NB4 (cell line): ENCODE measurements at regions not wholly inside any gene's neighbourhood (a gene's known extent, or its start where the extent isn't known, plus 50 kb on each side); places are given as distances from the start of the nearest gene placed in this dataset.

Source experiments
- DNase-seq: peaks from one replicate; pipeline ENCODE4 v3.0.0; 2010; ENCODE audit warnings: low read depth
- H3K4me3 ChIP-seq: one replicate; pipeline ENCODE4 v1.5.1; 2011; ENCODE audit warnings: mild to moderate bottlenecking, low read depth, low read length, moderate library complexity
- CTCF ChIP-seq: IDR thresholded peaks from one replicate; pipeline ENCODE4 v1.5.1; 2012; ENCODE audit warnings: low read depth, low read length
- MAX ChIP-seq: IDR thresholded peaks from 2 replicates; pipeline ENCODE4 v1.6.1; 2011; ENCODE audit warnings: low read depth, low read length
- MYC ChIP-seq: IDR thresholded peaks from 2 replicates; pipeline ENCODE4 v1.6.1; 2011; ENCODE audit warnings: low read depth, low read length
- POLR2A ChIP-seq: IDR thresholded peaks from 2 replicates; pipeline ENCODE4 v1.6.1; 2011; ENCODE audit warnings: mild to moderate bottlenecking; ENCODE audit not compliant: insufficient read length; ENCODE audit errors: extremely low read depth

- TF ChIP-seq POLR2A (no peak), MAX (no peak), CTCF (no peak), MYC (no peak)
- DNase-seq: no peak
- H3K4me3 ChIP-seq: no peak overlapping the region
Measured at GRCh38 chr12:19978193-19978592, 390.1 kb upstream of the PDE3A start.

GRCh38 chr12:19979584-19979983 is 388.8 kb upstream of the PDE3A start:
- no peak for DNase-seq
- no peak for TF ChIP-seq POLR2A
- TF ChIP-seq MAX: no peak
- TF ChIP-seq CTCF: no peak
- TF ChIP-seq MYC: no peak

GRCh38 chr12:19981944-19982343 is 386.4 kb upstream of the PDE3A start:
- no peak for TF ChIP-seq MYC
- TF ChIP-seq CTCF: no peak
- TF ChIP-seq MAX: no peak
- TF ChIP-seq POLR2A: no peak
- no peak overlapping the region for H3K4me3 ChIP-seq

More at GRCh38 chr12:19979584-19979983, 388.8 kb upstream of the PDE3A start:
- no peak overlapping the region for H3K4me3 ChIP-seq

GRCh38 chr12:19988001-19988400 is 380.3 kb upstream of the PDE3A start:
- no peak for TF ChIP-seq MYC
- no peak for TF ChIP-seq POLR2A
- TF ChIP-seq MAX: no peak
- TF ChIP-seq CTCF: no peak
- H3K4me3 ChIP-seq: no peak overlapping the region
- DNase-seq: no peak

More at GRCh38 chr12:19981944-19982343, 386.4 kb upstream of the PDE3A start:
- DNase-seq: no peak

GRCh38 chr12:19988459-19988873 is 379.9 kb upstream of the PDE3A start:
- TF ChIP-seq POLR2A: no peak
- TF ChIP-seq CTCF: no peak
- TF ChIP-seq MAX: no peak
- TF ChIP-seq MYC: no peak
- no peak for DNase-seq
- H3K4me3 ChIP-seq: no peak overlapping the region

- TF ChIP-seq MAX (no peak), MYC (no peak), POLR2A (no peak), CTCF (no peak)
- no peak overlapping the region for H3K4me3 ChIP-seq
- no peak for DNase-seq
Measured at GRCh38 chr12:19988948-19989347, 379.4 kb upstream of the PDE3A start.
